ENCODE measurements at regions not wholly inside any gene's neighbourhood (a gene's known extent, or its start where the extent isn't known, plus 50 kb on each side); places are given as distances from the start of the nearest gene placed in this dataset.
A peak's percentile ranks its signal among the peaks of the same experiment; 100 is the strongest.
"Not testable (repeated sequence)": the region's sequence is repeated elsewhere in the genome, so short reads cannot be mapped to it uniquely, and the experiment has no call there.

DNA sequence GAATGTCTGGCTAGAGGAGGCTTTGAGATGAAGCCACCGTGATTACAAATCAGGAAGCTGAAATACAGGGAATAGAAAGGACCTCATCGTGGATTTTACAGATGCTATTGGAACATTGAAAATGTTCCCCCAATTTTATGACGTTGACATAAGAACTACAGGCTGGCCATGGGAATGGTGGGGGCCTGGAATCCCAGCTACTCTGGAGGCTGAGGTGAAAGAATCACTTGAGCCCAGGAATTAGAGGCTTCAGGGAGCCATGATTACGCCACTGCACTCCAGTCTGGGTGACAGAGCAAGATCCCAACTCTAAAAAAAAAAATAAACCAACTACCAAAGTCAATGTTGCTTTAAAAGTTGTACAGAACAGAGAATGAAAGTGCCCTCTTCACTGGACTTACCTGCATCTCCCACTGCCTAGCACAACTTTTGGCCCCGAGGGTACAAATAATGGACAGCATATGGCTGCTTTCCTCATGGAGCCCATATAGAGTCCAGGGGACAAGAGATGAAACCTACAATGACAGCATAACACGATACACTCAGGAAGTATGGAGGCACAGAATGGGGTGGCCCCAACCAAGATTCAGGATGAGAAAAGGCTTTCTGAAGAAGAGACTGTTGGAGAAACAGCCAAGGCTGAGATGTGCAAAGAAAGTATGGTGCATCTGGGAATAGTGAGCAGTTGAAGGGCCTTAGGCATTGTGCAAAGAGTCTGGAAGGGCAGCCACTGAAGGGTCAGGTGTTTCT, 254.8 kb downstream of the MYCN start:
- DNase-seq: no peak

DNA sequence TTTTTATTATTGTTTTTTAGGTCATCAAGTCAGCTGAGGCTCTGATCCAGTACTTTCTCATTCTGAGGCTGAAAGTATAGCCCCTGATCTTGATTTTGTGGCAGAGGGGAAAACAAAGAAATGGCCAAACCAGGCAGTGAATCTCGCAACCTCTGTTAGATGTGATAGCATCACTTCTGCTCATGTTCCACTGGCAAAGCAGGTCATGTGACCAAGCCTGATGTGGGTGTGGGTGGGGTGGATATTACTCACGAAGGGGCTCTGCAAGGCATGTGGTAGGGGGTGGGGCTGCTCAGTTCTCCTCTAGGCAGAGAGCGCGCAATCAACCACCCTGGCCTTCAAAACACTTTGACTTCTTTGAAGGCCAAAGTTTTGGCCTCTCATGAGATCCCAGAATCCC, 254.2 kb downstream of the MYCN start:
- DNase-seq: no peak

DNA sequence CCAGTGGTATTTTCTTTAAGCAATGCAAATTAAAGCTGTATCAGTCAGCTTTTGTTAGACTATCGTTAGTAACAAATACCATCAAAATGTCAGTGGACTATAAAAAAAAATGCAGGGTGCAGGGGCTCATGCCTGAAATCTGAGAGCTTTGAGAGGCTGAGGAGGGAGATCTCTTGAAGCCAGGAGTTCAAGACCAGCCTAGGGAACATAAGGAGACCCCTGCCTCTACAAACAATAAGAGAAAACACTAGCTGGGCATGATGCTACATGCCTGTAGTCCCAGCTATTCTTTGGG, 253.7 kb downstream of the MYCN start:
- no peak for DNase-seq

DNA sequence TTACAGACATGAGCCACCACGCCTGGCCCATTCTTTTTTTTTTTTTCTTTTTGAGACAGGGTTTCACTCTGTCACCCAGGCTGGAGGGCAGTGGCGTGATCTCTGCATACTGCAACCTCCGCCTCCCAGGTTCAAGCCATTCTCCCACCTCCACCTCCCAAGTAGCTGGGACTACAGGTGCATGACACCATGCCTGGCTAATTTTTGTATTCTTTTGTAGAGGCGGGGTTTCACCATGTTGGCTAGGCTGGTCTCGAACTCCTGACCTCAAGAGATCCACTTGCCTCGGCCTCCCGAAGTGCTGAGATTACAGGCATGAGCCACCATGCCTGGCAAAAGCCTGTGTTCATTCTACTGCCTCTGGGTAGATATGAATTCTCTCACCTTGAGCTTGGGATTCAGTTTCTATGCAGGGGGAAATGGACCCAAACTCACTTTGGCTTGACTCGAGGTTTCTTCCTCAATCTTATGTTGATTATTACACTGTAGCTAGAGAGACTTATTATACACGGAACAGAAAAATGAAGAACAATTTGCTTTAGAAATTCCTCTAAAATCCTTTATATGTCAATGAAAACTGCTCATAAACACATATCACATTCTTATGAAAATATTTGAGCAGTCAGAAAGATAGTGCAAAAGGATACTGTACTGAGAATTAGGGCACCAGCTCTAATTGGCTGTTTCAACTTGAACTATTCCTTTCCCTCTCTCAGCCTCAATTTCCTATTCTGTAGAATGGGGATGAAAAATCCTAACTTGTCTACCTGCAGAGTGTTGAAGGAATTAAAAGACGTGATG, 252.3 kb downstream of the MYCN start:
- no peak for DNase-seq

DNA sequence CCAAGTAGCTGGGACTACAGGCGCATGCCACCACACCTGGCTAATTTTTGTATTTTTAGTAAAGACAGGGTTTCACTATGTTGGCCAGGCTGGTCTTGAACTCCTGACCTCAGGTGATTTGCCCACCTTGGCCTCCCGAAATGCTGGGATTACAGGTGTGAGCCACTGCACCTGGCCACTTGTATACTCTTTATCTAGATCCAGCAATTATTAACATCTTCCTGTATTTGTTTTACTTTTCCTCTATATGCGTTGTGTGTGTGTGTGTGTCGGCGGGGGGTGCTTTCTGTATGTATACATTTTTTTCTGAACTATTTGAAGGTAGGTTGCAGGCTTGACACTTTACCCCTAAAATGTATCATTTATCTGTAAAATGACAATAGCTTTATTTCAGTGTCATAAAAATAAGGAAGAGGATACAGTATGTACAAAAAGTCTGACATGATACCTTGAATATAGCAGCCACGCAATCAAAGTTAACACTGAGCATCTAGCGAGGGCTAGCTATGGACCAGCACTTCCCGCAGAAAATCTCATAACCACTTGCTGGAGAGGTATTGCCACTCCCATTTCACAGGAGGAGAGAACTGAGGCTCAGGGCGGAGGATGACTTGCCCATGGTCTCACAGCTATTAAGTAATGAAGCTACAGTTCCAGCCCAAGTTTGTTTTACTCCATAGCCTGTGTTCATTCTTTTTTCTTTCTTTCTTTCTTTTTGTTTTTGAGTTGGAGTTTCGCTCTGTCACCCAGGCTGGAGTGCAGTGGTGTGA, 251.3 kb downstream of the MYCN start:
- DNase-seq: no peak

DNA sequence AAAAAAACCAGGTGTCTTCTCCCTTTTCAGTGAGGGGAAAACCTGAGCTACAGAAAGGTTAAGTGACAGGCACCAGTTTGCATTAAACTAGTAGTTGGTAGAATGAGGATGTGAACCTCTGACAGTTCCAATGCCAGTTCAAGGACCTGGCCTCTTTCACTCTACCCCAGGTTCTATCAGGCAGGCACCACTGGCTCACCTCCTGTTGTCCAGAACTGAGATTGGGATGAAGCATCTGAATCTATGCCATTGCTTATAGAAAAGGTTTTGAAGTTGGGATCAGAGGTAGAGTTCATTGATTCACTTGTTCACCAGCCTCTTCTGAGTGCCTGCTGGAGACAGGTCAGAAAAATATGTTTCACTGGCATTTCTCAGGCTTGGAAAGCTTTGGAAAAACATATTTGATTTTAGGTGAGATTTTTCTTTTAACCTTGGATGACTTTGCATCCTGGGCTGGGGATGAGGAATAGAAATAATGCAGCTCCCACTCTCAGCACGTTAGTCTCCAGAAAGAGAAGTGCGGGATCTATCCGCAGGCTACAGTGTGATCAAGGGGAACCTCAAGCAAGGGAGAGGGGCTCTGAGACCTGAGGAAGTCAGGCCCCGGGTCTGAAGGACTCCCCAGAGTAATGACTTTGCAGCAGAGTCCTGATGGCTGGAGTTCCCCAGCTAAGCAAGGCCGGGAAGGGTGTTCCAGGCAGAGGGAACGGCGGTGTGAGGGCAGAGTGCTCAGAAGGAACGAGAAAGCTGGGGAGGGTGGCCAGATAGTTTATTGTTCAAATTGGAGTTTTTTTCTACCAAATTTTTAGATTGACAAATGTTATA, 250.3 kb downstream of the MYCN start:
- no peak for DNase-seq

DNA sequence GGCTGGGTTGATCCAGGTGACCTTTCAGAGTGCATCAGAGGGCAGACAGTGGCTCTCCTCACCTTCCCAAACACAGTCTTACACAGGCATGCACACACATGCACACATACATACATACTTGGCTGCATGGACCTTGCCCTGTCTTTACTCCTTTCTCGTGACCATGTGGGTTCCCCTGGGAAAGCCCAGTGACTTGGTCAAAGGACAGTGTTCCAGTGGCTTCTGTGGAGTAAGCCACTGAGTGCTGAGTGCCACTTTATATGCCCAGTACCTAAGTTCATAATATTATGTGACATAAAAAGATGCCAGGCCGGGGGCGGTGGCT, 249.4 kb downstream of the MYCN start:
- DNase-seq: no peak

DNA sequence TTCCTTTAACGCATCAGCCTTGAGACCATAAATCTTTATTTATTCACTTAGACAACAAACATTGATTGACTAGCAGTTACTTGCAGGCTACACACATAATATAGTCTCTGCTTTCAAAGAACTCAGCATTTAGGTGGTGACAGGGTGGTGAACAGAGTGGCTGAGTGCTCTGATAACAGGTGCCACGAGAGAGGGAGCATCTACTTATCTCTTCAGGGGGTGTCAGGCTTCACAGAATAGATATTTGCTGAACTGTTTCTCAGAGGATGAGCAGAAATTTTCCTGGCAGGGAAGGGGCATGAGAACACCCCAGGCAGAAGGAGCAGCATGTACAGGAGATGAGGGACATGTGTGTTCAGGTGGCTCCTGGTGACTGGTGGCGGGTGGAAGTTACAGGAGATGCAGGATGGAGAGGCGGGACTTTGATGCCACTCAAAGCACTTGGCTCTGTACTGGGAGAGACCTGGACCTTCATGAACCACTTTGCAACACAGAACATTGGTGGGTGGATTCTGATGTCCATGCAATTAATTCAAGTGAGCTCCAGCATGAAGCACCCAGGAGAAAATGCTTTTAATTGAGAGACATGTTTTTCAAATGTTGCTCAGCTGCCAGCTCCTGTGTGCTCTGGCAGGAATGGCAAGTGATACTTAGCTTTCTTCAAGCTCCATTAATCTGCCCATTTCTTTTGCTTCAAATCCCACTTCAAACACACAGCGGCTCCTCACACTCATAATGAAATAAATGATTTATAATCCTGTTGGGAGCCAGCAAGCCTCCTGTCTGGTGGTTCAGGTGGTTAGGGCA, 248.9 kb downstream of the MYCN start:
- peak; percentile 16 for DNase-seq

DNA sequence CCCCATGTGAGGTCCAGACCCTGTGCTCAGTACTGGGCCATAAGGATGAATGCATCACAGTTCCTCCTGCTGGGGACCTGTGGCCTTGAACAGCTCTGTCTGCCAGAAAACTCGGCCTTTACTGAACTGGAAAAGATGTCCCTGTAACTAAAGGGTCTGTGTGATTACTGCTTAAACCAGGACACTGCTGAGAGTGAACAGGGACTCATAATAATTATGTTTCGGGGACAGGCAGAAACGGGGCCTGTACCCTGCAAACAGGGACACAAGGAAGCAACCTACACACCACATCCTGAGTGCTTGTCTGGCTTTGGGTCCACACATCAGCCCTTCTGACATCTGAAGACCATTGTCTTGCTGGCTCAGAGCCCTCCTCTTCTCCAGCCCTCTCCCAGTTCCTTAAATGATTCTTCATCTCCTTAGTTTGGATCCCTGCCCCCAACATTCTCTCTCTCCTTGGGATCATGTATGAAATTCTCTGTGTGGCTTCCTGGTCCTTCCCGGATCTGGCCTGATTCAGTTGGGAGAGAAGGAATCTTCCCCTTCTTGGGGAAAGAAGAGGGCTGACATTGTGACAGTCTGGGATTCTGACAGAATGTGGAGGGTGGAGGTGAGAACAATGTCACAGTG, 248.0 kb downstream of the MYCN start:
- no peak for DNase-seq

DNA sequence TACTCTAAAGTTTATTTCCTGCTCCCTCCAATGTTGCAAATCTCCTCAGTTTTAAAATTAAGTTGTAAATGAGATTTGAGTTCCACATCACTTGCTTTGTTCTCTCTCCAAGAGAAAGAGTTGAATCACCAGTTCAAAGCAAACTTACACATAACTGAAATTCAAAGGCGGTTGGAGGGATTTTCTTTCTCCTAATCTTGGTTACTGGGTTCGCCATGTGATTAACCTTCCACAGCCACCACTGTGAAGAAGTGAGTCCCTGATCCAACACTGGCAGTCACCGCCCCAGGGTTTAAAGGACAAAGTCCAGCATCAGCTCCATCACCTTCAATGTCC, 247.1 kb downstream of the MYCN start:
- no peak for DNase-seq

DNA sequence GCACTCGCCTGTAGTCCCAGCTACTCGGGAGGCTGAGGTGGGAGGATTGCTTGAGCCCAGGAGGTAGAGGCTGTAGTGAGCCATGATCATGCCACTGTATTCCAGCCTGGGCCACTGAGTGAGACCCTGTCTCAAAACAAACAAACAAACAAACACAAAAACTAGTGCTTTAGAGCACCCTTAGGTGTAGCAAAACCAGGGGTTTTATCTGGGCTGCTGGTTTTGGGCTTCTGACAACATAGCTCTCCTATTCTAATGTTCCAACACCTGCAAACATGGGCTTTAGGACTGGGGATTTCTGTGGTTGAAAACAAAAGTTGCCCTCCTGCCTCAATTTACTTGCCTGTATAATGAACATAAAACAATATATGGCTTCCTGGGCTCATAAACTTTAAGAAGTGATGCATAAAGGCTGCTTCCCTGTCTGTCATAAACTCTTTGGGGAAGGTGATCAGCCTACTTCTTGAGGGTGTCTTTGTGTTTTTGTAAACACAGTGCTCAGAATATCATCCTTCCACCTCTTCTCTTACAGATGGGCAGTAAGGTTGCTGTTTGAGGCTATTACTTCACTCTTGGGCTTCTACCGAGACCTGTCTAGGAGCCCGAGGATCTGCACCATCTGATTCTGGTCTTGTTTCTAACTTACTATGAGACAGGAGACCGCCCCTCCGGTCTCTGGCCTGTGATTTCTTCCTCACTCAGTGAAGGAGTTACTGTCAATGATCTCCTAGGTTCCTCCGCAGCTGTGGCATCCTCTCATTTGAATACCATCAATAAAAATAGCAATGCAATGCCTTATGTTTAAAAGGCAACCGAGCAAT, 246.5 kb downstream of the MYCN start:
- no peak for DNase-seq

DNA sequence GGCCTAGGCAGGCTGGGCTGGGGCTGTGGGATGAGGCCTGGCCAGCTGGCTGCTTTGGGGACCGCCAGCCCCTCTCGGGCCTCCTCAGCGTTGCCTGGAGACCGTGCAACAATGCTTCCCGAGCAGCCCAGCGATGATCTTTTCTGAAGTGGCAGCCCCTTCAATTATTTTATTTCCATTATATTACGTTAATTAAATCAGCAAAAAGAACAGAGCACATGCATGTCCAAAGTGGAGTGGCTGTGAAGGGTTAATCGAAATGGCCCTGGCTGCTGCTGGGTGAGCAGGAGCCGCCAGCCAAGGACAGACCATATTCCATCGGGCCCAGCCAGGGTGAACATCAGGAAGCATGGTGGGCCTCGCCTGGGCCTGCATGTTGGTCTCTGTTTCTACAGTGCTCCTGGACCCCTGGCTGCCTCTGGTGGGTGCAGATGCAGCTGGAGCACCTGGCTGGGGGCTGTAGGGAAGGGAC, 245.5 kb downstream of the MYCN start:
- DNase-seq: no peak

DNA sequence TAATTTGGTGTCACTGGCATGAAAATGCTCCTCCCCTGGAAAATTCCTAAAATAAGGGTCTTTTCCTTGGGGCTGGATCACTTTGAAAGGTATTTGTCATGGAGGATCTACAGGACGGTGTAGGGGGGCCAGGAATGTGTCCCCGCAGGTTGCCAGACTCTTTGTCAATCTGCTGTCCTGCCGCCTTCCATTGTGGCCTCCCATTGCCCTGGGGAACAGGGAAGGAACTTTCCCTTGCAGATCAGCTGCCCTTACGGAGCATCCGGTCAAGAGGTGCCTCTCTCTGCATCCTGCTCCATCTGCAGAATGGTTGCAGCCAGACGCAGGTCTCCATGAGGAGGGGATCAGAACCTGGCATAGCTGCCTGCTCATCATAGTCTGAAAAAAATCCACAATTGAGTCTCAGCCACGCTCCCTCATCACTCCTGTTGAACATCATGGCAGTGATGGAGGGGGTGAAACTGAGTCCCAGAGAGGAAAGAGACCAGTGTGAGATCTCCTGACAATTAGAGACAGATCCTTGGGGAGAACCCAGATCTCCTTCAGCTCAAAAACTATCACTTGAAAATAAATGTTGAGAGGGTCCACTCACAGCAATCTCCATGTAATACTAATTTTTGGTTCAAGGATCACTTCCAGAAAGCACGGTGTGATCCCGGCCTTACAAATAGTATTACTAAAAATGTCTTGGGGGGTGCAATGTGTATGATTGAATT, 244.8 kb downstream of the MYCN start:
- DNase-seq: no peak

DNA sequence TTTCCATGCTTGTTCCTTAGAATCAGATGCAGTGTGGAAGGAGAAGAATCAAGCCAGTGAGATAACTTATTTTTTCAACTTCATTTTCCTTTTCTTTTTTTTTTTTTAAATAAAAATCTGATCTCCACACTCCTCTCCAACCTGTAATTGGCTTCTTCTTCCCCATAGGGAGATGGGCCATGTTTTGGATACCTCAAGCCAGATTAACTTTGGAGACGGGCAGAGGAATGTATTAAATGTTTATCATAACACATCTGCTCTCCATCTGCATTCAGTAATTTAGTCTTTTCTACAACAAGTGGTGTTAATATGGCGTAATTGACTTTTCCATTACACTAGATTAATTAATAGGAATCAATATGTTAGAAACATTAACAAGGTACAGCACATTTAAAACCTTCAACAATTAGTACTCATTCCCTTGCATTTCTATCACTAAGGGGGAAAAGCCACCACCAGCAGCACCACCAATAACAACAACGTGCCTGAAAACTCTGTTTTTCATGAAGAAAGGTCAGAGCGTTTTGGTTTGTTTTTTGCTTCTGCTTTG, 244.1 kb downstream of the MYCN start:
- no peak for DNase-seq

DNA sequence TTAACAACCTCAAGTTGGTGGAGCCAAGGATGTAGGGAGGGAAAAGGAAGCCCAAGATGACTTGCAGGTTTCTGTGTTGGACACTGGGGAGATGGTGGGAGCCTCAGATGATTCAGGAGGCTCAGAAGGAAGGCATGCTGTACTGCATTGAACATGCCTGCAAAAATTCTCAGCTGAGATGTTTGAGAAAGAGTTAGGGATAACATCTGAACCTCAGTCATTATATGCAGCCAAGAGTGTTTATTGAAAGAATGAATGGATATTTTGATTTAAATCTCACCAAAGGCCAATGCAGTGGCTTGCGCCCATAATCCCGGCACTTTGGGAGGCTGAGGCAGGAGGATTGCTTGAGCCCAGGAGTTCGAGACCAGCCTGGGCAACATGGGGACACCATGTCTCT, 243.0 kb downstream of the MYCN start:
- no peak for DNase-seq

DNA sequence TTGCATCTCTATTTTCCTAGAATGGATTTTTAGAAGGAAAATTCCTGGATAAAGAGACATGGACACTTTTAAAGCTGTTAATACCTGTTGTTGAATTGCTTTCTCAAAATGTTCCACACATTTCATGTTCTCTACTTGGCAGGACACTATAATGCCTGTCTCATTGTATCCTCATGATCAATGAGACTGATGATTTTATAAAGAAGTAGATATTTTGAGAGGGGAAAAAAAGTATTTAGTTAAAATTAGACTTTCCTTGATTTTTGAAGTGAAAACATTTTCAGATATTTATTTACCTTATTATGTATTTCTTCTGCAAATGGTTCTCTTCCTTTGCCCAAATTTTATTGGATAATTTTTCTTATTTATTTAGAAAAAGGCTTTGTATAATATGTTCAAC, 242.5 kb downstream of the MYCN start:
- DNase-seq: no peak

DNA sequence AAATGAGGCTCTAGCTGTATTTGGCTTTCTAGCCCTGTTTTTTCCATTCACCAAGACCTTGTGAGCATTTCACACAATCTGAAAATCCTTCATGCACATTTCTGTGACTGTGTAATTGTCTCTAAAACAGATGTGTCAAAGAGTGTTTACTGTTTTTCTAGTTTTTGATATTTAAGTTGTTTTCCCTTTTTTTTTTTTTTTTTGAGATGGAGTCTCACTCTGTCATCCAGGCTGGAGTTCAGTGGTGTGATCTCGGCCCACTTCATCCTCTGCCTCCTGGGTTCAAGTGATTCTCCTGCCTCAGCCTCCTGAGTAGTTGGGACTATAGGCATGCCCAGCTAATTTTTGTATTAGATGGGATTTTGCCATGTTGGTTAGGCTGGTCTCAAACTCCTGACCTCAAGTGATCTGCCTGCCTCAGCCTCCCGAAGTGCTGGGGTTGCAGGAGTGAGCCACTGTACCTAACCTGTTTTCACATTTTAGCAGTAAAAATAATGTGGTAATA, 242.0 kb downstream of the MYCN start:
- not testable (repeated sequence) for DNase-seq

DNA sequence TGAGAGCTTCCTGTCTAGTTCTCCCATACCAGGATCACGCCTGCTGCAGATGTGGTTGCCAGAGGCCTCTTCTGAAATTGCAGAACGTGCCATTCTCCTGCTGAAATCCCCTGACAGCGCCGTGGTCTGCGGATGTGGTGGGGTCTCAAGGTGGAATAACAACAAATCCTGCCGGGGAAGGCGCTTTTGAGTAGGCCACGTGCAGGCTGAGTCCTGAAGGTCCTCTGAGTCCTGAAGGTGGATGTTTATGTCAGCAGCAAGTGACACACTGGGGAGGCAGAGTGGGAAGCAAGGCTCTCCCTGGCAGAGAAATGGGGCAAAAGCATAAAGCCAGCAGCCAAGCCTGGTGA, 241.4 kb downstream of the MYCN start:
- DNase-seq: no peak

DNA sequence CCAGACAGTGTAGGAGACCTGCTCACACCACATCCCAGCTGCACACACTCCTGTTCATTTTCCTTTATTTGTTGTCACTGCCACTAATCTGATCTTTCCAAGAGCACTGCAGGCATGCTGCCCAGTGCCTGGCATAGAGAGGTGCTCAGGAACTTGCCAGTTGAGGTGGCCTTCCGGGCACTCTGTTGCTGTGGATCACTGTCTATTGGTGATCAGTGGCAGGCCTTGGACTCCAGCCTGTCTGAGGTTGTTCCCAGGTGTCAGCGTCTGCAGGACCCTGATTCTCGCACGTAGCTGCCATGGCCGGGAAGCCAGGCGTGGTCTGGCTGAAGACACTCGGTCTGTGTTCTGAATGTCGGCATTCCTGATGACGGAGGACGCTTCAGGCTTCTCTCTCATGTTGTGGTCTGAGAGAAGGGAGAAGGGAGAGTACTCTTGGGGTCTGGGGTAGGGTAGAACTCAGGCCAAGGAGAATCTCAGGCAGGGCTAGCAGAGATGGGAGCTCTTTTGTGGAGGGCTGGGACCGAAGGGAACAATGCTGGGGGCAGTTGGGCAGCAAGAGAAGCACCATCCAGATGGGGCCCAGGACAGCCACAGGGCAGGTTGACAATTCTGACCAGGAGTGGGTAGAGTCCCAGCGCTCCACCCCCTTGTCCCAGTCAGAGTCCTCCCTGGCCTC, 240.9 kb downstream of the MYCN start:
- DNase-seq: no peak

Measured in NCI-H1105 (cell line).